Caco-2 (cell line): ENCODE measurements at regions not wholly inside any gene's neighbourhood (a gene's known extent, or its start where the extent isn't known, plus 50 kb on each side); places are given as distances from the start of the nearest gene placed in this dataset.
"Not testable (repeated sequence)": the region's sequence is repeated elsewhere in the genome, so short reads cannot be mapped to it uniquely, and the experiment has no call there.

ENCODE experiments used
- BruUV-seq: library from RNA; stranded (reverse); fragments of 400-500 nt; replicated peaks from 2 replicates; lab custom pipeline; 2021; lab: Mats Ljungman, UMichigan
- CTCF ChIA-PET: fragments of 300-600 bp; sonication (Branson Sonifier 250); formaldehyde crosslinking; loops from one replicate; lab custom pipeline; 2022; ENCODE audit warnings: antibody characterized with exemption; lab: Charles Lee
- POLR2A ChIA-PET: fragments of 300-600 bp; sonication (Branson Sonifier 250); formaldehyde crosslinking; loops from one replicate; lab custom pipeline; 2022; ENCODE audit warnings: antibody characterized with exemption; lab: Charles Lee
- DNase-seq, 2 experiments: peaks; one replicate each; pipeline versions ENCODE4 v3.0.0 to v3.0.0-alpha.2; 2020 to 2022
- H3K27me3 ChIP-seq: replicated peaks from 2 replicates; pipeline ENCODE4 v1.6.0; 2011; ENCODE audit warnings: low read length; ENCODE audit not compliant: control insufficient read depth, insufficient read depth
- H3K36me3 ChIP-seq: 2 replicates; pipeline ENCODE4 v1.5.1; 2011; ENCODE audit warnings: low read length; ENCODE audit not compliant: control insufficient read depth, insufficient read depth
- H3K4me1 ChIP-seq: fragments of 250-450 bp; sonication (Bioruptor Pico); 2 replicates; pipeline ENCODE4 v1.5.1; 2020; ENCODE audit warnings: mild to moderate bottlenecking
- H3K4me3 ChIP-seq: 2 replicates; pipeline ENCODE4 v1.5.1; 2011; ENCODE audit warnings: low read depth, mild to moderate bottlenecking, control low read depth, low read length
- H3K9me3 ChIP-seq: fragments of 250-450 bp; sonication (Bioruptor Pico); 2 replicates; pipeline ENCODE4 v1.5.1; 2020; ENCODE audit warnings: mild to moderate bottlenecking, moderate library complexity
- H3K27ac Mint-ChIP-seq: one replicate; pipeline ENCODE4 v1.8.0; 2022; ENCODE audit warnings: mixed read lengths; ENCODE audit not compliant: unreplicated experiment
- H3K27me3 Mint-ChIP-seq: one replicate; pipeline ENCODE4 v1.8.0; 2022; ENCODE audit warnings: mixed read lengths; ENCODE audit not compliant: insufficient read depth, unreplicated experiment
- H3K36me3 Mint-ChIP-seq: one replicate; pipeline ENCODE4 v1.8.0; 2022; ENCODE audit warnings: mild to moderate bottlenecking, mixed read lengths; ENCODE audit not compliant: insufficient read depth, unreplicated experiment
- H3K4me1 Mint-ChIP-seq: one replicate; pipeline ENCODE4 v1.8.0; 2022; ENCODE audit warnings: low read depth, mixed read lengths; ENCODE audit not compliant: unreplicated experiment
- H3K4me3 Mint-ChIP-seq: one replicate; pipeline ENCODE4 v1.8.0; 2022; ENCODE audit warnings: mild to moderate bottlenecking, moderate library complexity, mixed read lengths; ENCODE audit not compliant: unreplicated experiment
- H3K9me3 Mint-ChIP-seq: one replicate; pipeline ENCODE4 v1.8.0; 2022; ENCODE audit warnings: mixed read lengths; ENCODE audit not compliant: unreplicated experiment
- CTCF ChIP-seq, 2 experiments: fragments of 200-600 bp in 1 of 2; IDR thresholded peaks; 1 replicate in 1 of 2; 2 replicates in 1 of 2; pipeline versions ENCODE4 v1.5.1 to v1.8.0; 2011 to 2022; ENCODE audit warnings: antibody characterized with exemption in 1 of 2, control low read depth in 1 of 2, inconsistent platforms in 1 of 2, low read depth in 1 of 2, low read length in 1 of 2, mild to moderate bottlenecking in 1 of 2, moderate library complexity in 1 of 2; ENCODE audit not compliant: insufficient read depth in 1 of 2, severe bottlenecking in 1 of 2, unreplicated experiment in 1 of 2
- intact Hi-C: fragments of 100-400 bp; cut with micrococcal nuclease; formaldehyde crosslinking; loops from one replicate; pipeline ENCODE4 v1.10.0; 2022; ENCODE audit not compliant: unreplicated experiment

GRCh38 chr17:77087650-77088454 is 52.9 kb upstream of the SEC14L1 start:
- peak overlapping the region; percentile 84 for H3K4me3 ChIP-seq

GRCh38 chr17:77088455-77089123 is 52.2 kb upstream of the SEC14L1 start:
- POLR2A ChIA-PET, result interaction anchor here (0.6 to 1.8 kb wide), 17 partner anchors 24 to 658 kb away, joined by 3 to 14 read pairs (median 3); partner anchors contain the start of gene SEC14L1
- CTCF ChIA-PET, result interaction anchor here (0.5 to 1.9 kb wide), 31 partner anchors 9 to 342 kb away, joined by 3 to 20 read pairs (median 4); partner anchors contain the start of gene SEC14L1
- Mint-ChIP-seq H3K27ac (peak overlapping the region; percentile 98), H3K36me3 (peaks cover 56% of the 10 kb centered on the region), H3K4me3 (peak overlapping the region; percentile 89), H3K27me3 (no peaks in the 10 kb centered on the region), H3K4me1 (peaks cover 13% of the 10 kb centered on the region), H3K9me3 (no peaks in the 10 kb centered on the region)
- Histone ChIP-seq H3K4me1 (peaks cover 8% of the 10 kb centered on the region), H3K36me3 (peaks cover 3% of the 10 kb centered on the region; the same call in 1 of the 2 replicates), H3K27me3 (no peaks in the 10 kb centered on the region), H3K4me3 (peak overlapping the region; percentile 84), H3K9me3 (no peaks in the 10 kb centered on the region)
- TSS peak; percentile 78 for BruUV-seq
- peak; percentile 84 to 89 for TF ChIP-seq CTCF (IDR thresholded peaks at IDR 0.05; ENCODE audit: insufficient read depth in 1 of 2, low read depth in 1 of 2, low read length in 1 of 2, severe bottlenecking in 1 of 2, unreplicated experiment in 1 of 2)
- intact Hi-C loops, result loop anchor here (2.0 to 5.0 kb wide), 2 partner anchors 34 to 56 kb away; no protein-coding TSS in a partner anchor
- peak; percentile 95 to 96 for DNase-seq

More at GRCh38 chr17:77087650-77088454, 52.9 kb upstream of the SEC14L1 start:
- H3K27ac Mint-ChIP-seq, result peak overlapping the region; percentile 98
- H3K4me1 ChIP-seq, result peaks cover 8% of the 10 kb centered on the region
- ChIA-PET POLR2A (interaction anchor here (0.6 to 1.8 kb wide), 18 partner anchors 23 to 658 kb away, joined by 3 to 14 read pairs (median 3); partner anchors contain the start of gene SEC14L1), CTCF (interaction anchor here (0.5 to 1.9 kb wide), 32 partner anchors 11 to 342 kb away, joined by 3 to 20 read pairs (median 3); partner anchors contain the start of gene SEC14L1)
- intact Hi-C loops, result loop anchor here (2.0 to 5.0 kb wide), 2 partner anchors 34 to 57 kb away; no protein-coding TSS in a partner anchor
- TSS peak; percentile 53 for BruUV-seq
- no peak for TF ChIP-seq CTCF (IDR thresholded peaks at IDR 0.05; ENCODE audit: insufficient read depth in 1 of 2, low read depth in 1 of 2, low read length in 1 of 2, severe bottlenecking in 1 of 2, unreplicated experiment in 1 of 2)
- H3K4me1 Mint-ChIP-seq, result peaks cover 13% of the 10 kb centered on the region
- H3K9me3 Mint-ChIP-seq, result no peaks in the 10 kb centered on the region
- peak overlapping the region; percentile 89 for H3K4me3 Mint-ChIP-seq
- peaks cover 49% of the 10 kb centered on the region for H3K36me3 Mint-ChIP-seq
- no peak for DNase-seq
- H3K27me3 ChIP-seq, result no peaks in the 10 kb centered on the region
- H3K9me3 ChIP-seq, result no peaks in the 10 kb centered on the region
- H3K36me3 ChIP-seq, result 0 out of 2 replicates have a peak, but pooled peaks cover 1% of the 10 kb centered on the region
- no peaks in the 10 kb centered on the region for H3K27me3 Mint-ChIP-seq

- no peaks in the 10 kb centered on the region for H3K27me3 Mint-ChIP-seq
- H3K36me3 ChIP-seq, result peaks cover 3% of the 10 kb centered on the region; the same call in 1 of the 2 replicates
- H3K36me3 Mint-ChIP-seq, result peaks cover 61% of the 10 kb centered on the region
- H3K9me3 Mint-ChIP-seq, result no peaks in the 10 kb centered on the region
- H3K9me3 ChIP-seq, result no peaks in the 10 kb centered on the region
- H3K27ac Mint-ChIP-seq, result peak overlapping the region; percentile 98
- intact Hi-C loops, result loop anchor here (2.0 to 5.0 kb wide), 2 partner anchors 33 to 56 kb away; no protein-coding TSS in a partner anchor
- ChIA-PET CTCF (interaction anchor here (0.8 to 1.9 kb wide), 16 partner anchors 10 to 341 kb away, joined by 3 to 20 read pairs (median 4); no protein-coding TSS in a partner anchor), POLR2A (interaction anchor here (0.9 to 1.8 kb wide), 7 partner anchors 34 to 209 kb away, joined by 3 to 14 read pairs (median 4); partner anchors contain the start of gene SEC14L1)
- H3K4me3 ChIP-seq, result peak overlapping the region; percentile 84
- TF ChIP-seq CTCF (IDR thresholded peaks at IDR 0.05; ENCODE audit: insufficient read depth in 1 of 2, low read depth in 1 of 2, low read length in 1 of 2, severe bottlenecking in 1 of 2, unreplicated experiment in 1 of 2), result no peak
- DNase-seq, result no peak
- no TSS peak for BruUV-seq
- H3K27me3 ChIP-seq, result no peaks in the 10 kb centered on the region
- peaks cover 8% of the 10 kb centered on the region for H3K4me1 ChIP-seq
- H3K4me1 Mint-ChIP-seq, result peaks cover 13% of the 10 kb centered on the region
- H3K4me3 Mint-ChIP-seq, result peak overlapping the region; percentile 89
Observed at GRCh38 chr17:77089124-77089490, 51.7 kb upstream of the SEC14L1 start.

GRCh38 chr17:77089949-77090348 is 50.8 kb upstream of the SEC14L1 start:
- H3K27me3 Mint-ChIP-seq, H3K36me3 ChIP-seq, POLR2A ChIA-PET, BruUV-seq, DNase-seq, H3K27me3 ChIP-seq, H3K4me1 ChIP-seq, H3K4me3 ChIP-seq, H3K9me3 ChIP-seq, H3K9me3 Mint-ChIP-seq: not testable (repeated sequence)
- peaks cover 13% of the 10 kb centered on the region for H3K4me1 Mint-ChIP-seq
- intact Hi-C loops, result loop anchor here (2.0 to 5.0 kb wide), 2 partner anchors 32 to 55 kb away; no protein-coding TSS in a partner anchor
- H3K4me3 Mint-ChIP-seq, result peak overlapping the region; percentile 89
- H3K27ac Mint-ChIP-seq, result peak overlapping the region; percentile 98
- CTCF ChIA-PET, result interaction anchor here (1.9 kb wide), 1 partner anchor 71 kb away, joined by 19 read pairs; no protein-coding TSS in a partner anchor
- peaks cover 70% of the 10 kb centered on the region for H3K36me3 Mint-ChIP-seq
